ENCODE measurements at regions not wholly inside any gene's neighbourhood (a gene's known extent, or its start where the extent isn't known, plus 50 kb on each side); places are given as distances from the start of the nearest gene placed in this dataset.

- TF ChIP-seq CTCF (IDR thresholded peaks at IDR 0.05) (no peak), POLR2A (IDR thresholded peaks at IDR 0.05) (no peak)
Observed at GRCh38 chr18:66949419-66949818, 345.5 kb upstream of the CDH19 start.
